H1 (cell line): ENCODE measurements at regions not wholly inside any gene's neighbourhood (a gene's known extent, or its start where the extent isn't known, plus 50 kb on each side); places are given as distances from the start of the nearest gene placed in this dataset.

Experiments used
- CTCF ChIA-PET: fragments of 300-600 bp; sonication (Branson Sonifier 250); formaldehyde crosslinking; loops from one replicate; lab custom pipeline; 2021; ENCODE audit not compliant: partially characterized antibody; lab: Charles Lee
- POLR2A ChIA-PET: fragments of 300-600 bp; sonication (Branson Sonifier 250); formaldehyde crosslinking; loops from one replicate; lab custom pipeline; 2021; ENCODE audit warnings: inconsistent platforms; ENCODE audit not compliant: partially characterized antibody; lab: Charles Lee
- DNase-seq, 2 experiments: peaks; one replicate each; pipeline versions ENCODE4 v3.0.0 to v3.0.0-alpha.2; 2010 to 2022; ENCODE audit warnings: low spot score in 2 of 2, low read depth in 1 of 2, mixed read lengths in 1 of 2
- FAIRE-seq: peaks from 2 replicates; lab custom pipeline; 2011; peaks lifted over from hg19 to GRCh38; lab: Jason Lieb, UNC
- H2AFZ ChIP-seq: 2 replicates; pipeline ENCODE4 v1.8.1; 2012; ENCODE audit warnings: low read length, inconsistent platforms
- H2AK5ac ChIP-seq: 2 replicates; pipeline ENCODE4 v1.6.1; 2013; ENCODE audit warnings: low read depth, low read length
- H2BK120ac ChIP-seq: replicated peaks from 2 replicates; pipeline ENCODE3; 2013; ENCODE audit warnings: low read depth, low read length, inconsistent platforms
- H2BK12ac ChIP-seq: 2 replicates; pipeline ENCODE4 v1.6.1; 2013; ENCODE audit warnings: low read depth, low read length
- H2BK15ac ChIP-seq: 2 replicates; pipeline ENCODE4 v1.6.1; 2013; ENCODE audit warnings: low read length
- H2BK20ac ChIP-seq: 2 replicates; pipeline ENCODE4 v1.6.1; 2013; ENCODE audit warnings: low read length
- H2BK5ac ChIP-seq: 2 replicates; pipeline ENCODE4 v1.6.1; 2013; ENCODE audit warnings: low read depth, low read length
- H3K14ac ChIP-seq: 2 replicates; pipeline ENCODE4 v1.6.1; 2013; ENCODE audit warnings: inconsistent platforms; ENCODE audit not compliant: insufficient read length
- H3K18ac ChIP-seq: 2 replicates; pipeline ENCODE4 v1.6.1; 2013; ENCODE audit warnings: low read length; ENCODE audit errors: extremely low read depth
- H3K23ac ChIP-seq: 2 replicates; pipeline ENCODE4 v1.6.1; 2013; ENCODE audit warnings: inconsistent platforms; ENCODE audit not compliant: insufficient read length
- H3K23me2 ChIP-seq: 2 replicates; pipeline ENCODE4 v1.6.1; 2013; ENCODE audit warnings: low read depth, low read length
- H3K27ac ChIP-seq: 2 replicates; pipeline ENCODE4 v1.6.1; 2011; ENCODE audit warnings: low read depth, low read length, inconsistent platforms
- H3K27me3 ChIP-seq, 4 experiments: replicated peaks in 1 of 4; 1 replicate in 1 of 4; 2 replicates in 3 of 4; pipeline versions ENCODE4 v1.6.1 to v1.8.1; 2011 to 2013; ENCODE audit warnings: low read length in 3 of 4, mild to moderate bottlenecking in 3 of 4, inconsistent platforms in 2 of 4, mixed read lengths in 2 of 4, moderate library complexity in 1 of 4; ENCODE audit not compliant: control insufficient read depth in 3 of 4, insufficient read depth in 3 of 4; ENCODE audit errors: extremely low read depth in 1 of 4
- H3K36me3 ChIP-seq, 4 experiments: 2 replicates each; pipeline versions ENCODE4 v1.6.1 to v1.8.1; 2011 to 2013; ENCODE audit warnings: mild to moderate bottlenecking in 4 of 4, low read length in 3 of 4, moderate library complexity in 2 of 4, control low read depth in 1 of 4, inconsistent platforms in 1 of 4; ENCODE audit not compliant: insufficient read depth in 4 of 4, control insufficient read depth in 2 of 4
- H3K4ac ChIP-seq: replicated peaks from 2 replicates; pipeline ENCODE3; 2013; ENCODE audit warnings: low read length, low read depth, mixed read lengths, inconsistent platforms; ENCODE audit not compliant: insufficient read length
- H3K4me1 ChIP-seq, 4 experiments: replicated peaks in 1 of 4; 1 replicate in 1 of 4; 2 replicates in 3 of 4; pipeline versions ENCODE4 v1.6.1 to v1.8.1; 2011 to 2013; ENCODE audit warnings: low read length in 3 of 4, inconsistent platforms in 2 of 4, mixed read lengths in 1 of 4; ENCODE audit not compliant: insufficient read depth in 4 of 4, control insufficient read depth in 3 of 4
- H3K4me2 ChIP-seq, 2 experiments: 2 replicates each; pipeline versions ENCODE4 v1.6.1 to v1.8.1; 2011 to 2013; ENCODE audit warnings: low read depth in 2 of 2, low read length in 2 of 2, control low read depth in 1 of 2, inconsistent platforms in 1 of 2, mild to moderate bottlenecking in 1 of 2; ENCODE audit not compliant: insufficient read depth in 1 of 2
- H3K4me3 ChIP-seq, 4 experiments: fragments of 200-600, 300-600 bp in 1 of 4; sonication (generic), shearing (Covaris generic), sonication (Bioruptor Twin) in 1 of 4; 2 replicates each; pipeline versions ENCODE4 v1.5.1 to v1.8.1; 2011 to 2016; ENCODE audit warnings: low read length in 4 of 4, low read depth in 3 of 4, control low read depth in 2 of 4, inconsistent platforms in 2 of 4, mild to moderate bottlenecking in 2 of 4, mixed read lengths in 1 of 4, moderate library complexity in 1 of 4; ENCODE audit not compliant: insufficient read depth in 2 of 4; ENCODE audit errors: extremely low read depth in 1 of 4
- H3K56ac ChIP-seq: replicated peaks from 2 replicates; pipeline ENCODE3; 2013; ENCODE audit warnings: low read depth, mild to moderate bottlenecking, mixed read lengths, low read length, inconsistent platforms; ENCODE audit not compliant: insufficient read length
- H3K79me1 ChIP-seq: 2 replicates; pipeline ENCODE4 v1.6.1; 2013; ENCODE audit warnings: low read depth, low read length, control low read depth
- H3K79me2 ChIP-seq, 2 experiments: 2 replicates each; pipeline versions ENCODE4 v1.6.1 to v1.8.1; 2012 to 2013; ENCODE audit warnings: low read length in 2 of 2, mild to moderate bottlenecking in 2 of 2, inconsistent platforms in 1 of 2; ENCODE audit not compliant: insufficient read depth in 2 of 2, control insufficient read depth in 1 of 2
- H3K9ac ChIP-seq, 4 experiments: replicated peaks in 1 of 4; 1 replicate in 1 of 4; 2 replicates in 3 of 4; pipeline versions ENCODE4 v1.6.1 to v1.8.1; 2011 to 2013; ENCODE audit warnings: low read depth in 3 of 4, low read length in 3 of 4, control low read depth in 2 of 4, mild to moderate bottlenecking in 2 of 4, moderate library complexity in 2 of 4, inconsistent platforms in 1 of 4; ENCODE audit errors: extremely low read depth in 1 of 4
- H3K9me3 ChIP-seq, 2 experiments: 2 replicates each; pipeline versions ENCODE4 v1.6.1 to v1.8.1; 2012 to 2013; ENCODE audit warnings: mild to moderate bottlenecking in 2 of 2, moderate library complexity in 2 of 2, control low read depth in 1 of 2, inconsistent platforms in 1 of 2, low read depth in 1 of 2, low read length in 1 of 2, mixed read lengths in 1 of 2; ENCODE audit not compliant: insufficient read depth in 2 of 2
- H4K20me1 ChIP-seq, 2 experiments: replicated peaks in 1 of 2; 2 replicates each; pipeline versions ENCODE3 to v1.8.1; 2011 to 2013; ENCODE audit warnings: inconsistent platforms in 2 of 2, low read length in 2 of 2, mild to moderate bottlenecking in 1 of 2; ENCODE audit not compliant: insufficient read depth in 2 of 2, control insufficient read depth in 1 of 2
- H4K5ac ChIP-seq: 2 replicates; pipeline ENCODE4 v1.6.1; 2013; ENCODE audit warnings: low read length, low read depth, mixed read lengths, inconsistent platforms; ENCODE audit not compliant: insufficient read length
- H4K8ac ChIP-seq: 2 replicates; pipeline ENCODE4 v1.8.0; 2013; ENCODE audit warnings: mild to moderate bottlenecking, moderate library complexity, low read length, inconsistent platforms; ENCODE audit not compliant: insufficient read depth; ENCODE audit errors: extremely low read depth
- H4K91ac ChIP-seq: replicated peaks from 2 replicates; pipeline ENCODE3; 2013; ENCODE audit warnings: low read length, mixed read lengths, inconsistent platforms; ENCODE audit not compliant: insufficient read length
- CTCF ChIP-seq, 3 experiments: IDR thresholded peaks; 1 replicate in 2 of 3; 2 replicates in 1 of 3; pipeline versions ENCODE4 v1.5.1 to v1.6.1; 2011; ENCODE audit warnings: low read length in 3 of 3, mild to moderate bottlenecking in 3 of 3, inconsistent platforms in 2 of 3, low read depth in 1 of 3, moderate library complexity in 1 of 3; ENCODE audit not compliant: insufficient read depth in 1 of 3; ENCODE audit errors: control extremely low read depth in 1 of 3
- EZH2 ChIP-seq: fragments of 200-600 bp; sonication (generic); IDR thresholded peaks from 2 replicates; pipeline ENCODE4 v1.7.1; 2012; ENCODE audit warnings: low read depth, mild to moderate bottlenecking, moderate library complexity, low read length, inconsistent platforms; ENCODE audit not compliant: severe bottlenecking
- HDAC2 ChIP-seq, 2 experiments: fragments of 300-600 bp in 1 of 2; sonication (generic) in 1 of 2; IDR thresholded peaks; 2 replicates each; pipeline ENCODE4 v1.6.1; 2011 to 2012; ENCODE audit warnings: low read depth in 2 of 2, low read length in 2 of 2, mild to moderate bottlenecking in 2 of 2, moderate library complexity in 2 of 2, borderline replicate concordance in 1 of 2, inconsistent platforms in 1 of 2
- KDM5A ChIP-seq: fragments of 200-600 bp; IDR thresholded peaks from 2 replicates; pipeline ENCODE4 v1.7.1; 2012; ENCODE audit warnings: mild to moderate bottlenecking, low read length, inconsistent platforms, mixed read lengths
- YY1 ChIP-seq: IDR thresholded peaks from 2 replicates; pipeline ENCODE4 v1.6.1; 2011; ENCODE audit warnings: low read depth, mild to moderate bottlenecking, low read length
- WGBS, 2 experiments: shearing (Covaris generic) in 1 of 2; methylation state at CpG; one replicate each; pipeline versions ENCODE4 v1.1.6 to v1.1.7; 2013 to 2015; ENCODE audit warnings: low lambda C conversion rate in 2 of 2, mixed read lengths in 2 of 2, inconsistent platforms in 1 of 2, low coverage in 1 of 2, missing lambda C conversion rate in 1 of 2; ENCODE audit not compliant: insufficient replicate concordance in 2 of 2, insufficient coverage in 1 of 2, insufficient read length in 1 of 2; ENCODE audit errors: extremely low coverage in 1 of 2, missing lambda C conversion rate in 1 of 2; 5-methylcytosine and 5-hydroxymethylcytosine counted together

GRCh38 chrX:42567268-42567667 is 210.7 kb downstream of the PPP1R2C start:
- CTCF ChIA-PET, result no interaction called here
- Histone ChIP-seq H3K56ac (no peak overlapping the region), H3K27me3 (no peaks in the 10 kb centered on the region), H3K79me2 (no peaks in the 10 kb centered on the region), H3K23me2 (no peaks in the 10 kb centered on the region), H3K18ac (no peak overlapping the region), H3K4me3 (no peak overlapping the region), H3K9ac (no peak overlapping the region), H2AK5ac (no peak overlapping the region), H3K79me1 (no peaks in the 10 kb centered on the region), H3K4me2 (no peak overlapping the region), H2AFZ (no peak overlapping the region), H3K9me3 (no peaks in the 10 kb centered on the region), H3K4me1 (no peaks in the 10 kb centered on the region), H3K4ac (no peak overlapping the region), H4K91ac (no peak overlapping the region), H4K5ac (no peak overlapping the region), H2BK120ac (no peak overlapping the region), H2BK12ac (no peak overlapping the region), H2BK15ac (no peak overlapping the region), H4K20me1 (no peaks in the 10 kb centered on the region), H2BK20ac (no peak overlapping the region), H3K27ac (no peak overlapping the region), H4K8ac (no peak overlapping the region), H3K36me3 (no peaks in the 10 kb centered on the region), H3K23ac (no peak overlapping the region), H2BK5ac (no peak overlapping the region)
- DNase-seq, result no peak
- 87% methylated on average over 1 of the region's 1 CpG; no CpG with 5 or more reads in 1 of the 2 experiments for WGBS, 2 experiments
- POLR2A ChIA-PET, result no interaction called here
- FAIRE-seq, result no peak
- no peak for TF ChIP-seq EZH2
- TF ChIP-seq YY1, result no peak
- no peak for TF ChIP-seq HDAC2 (IDR thresholded peaks at IDR 0.05; ENCODE audit: borderline replicate concordance in 1 of 2, low read depth in 2 of 2, low read length in 2 of 2)
- TF ChIP-seq KDM5A, result no peak
- TF ChIP-seq CTCF (IDR thresholded peaks at IDR 0.05; ENCODE audit: control extremely low read depth in 1 of 3, insufficient read depth in 1 of 3, low read depth in 1 of 3, low read length in 3 of 3), result no peak
- TF ChIP-seq, all 59 proteins: peak for 0
- H3K14ac ChIP-seq, result no peak overlapping the region
